Ovary (tissue), 3 donors: ENCODE measurements at regions not wholly inside any gene's neighbourhood (a gene's known extent, or its start where the extent isn't known, plus 50 kb on each side); places are given as distances from the start of the nearest gene placed in this dataset.

ENCODE experiments used
- POLR2A ChIP-seq: fragments of 450-650 bp; IDR thresholded peaks from one replicate; pipeline ENCODE4 v1.6.1; 2017; ENCODE audit warnings: antibody characterized with exemption, mild to moderate bottlenecking, moderate library complexity
- TF ChIP-seq, protein P1 (sequence below), 3 donors: fragments of 450-650 bp in 2 of 3; fragments of 200-600 bp in 1 of 3; IDR thresholded peaks; one replicate each; pipeline versions ENCODE4 v1.5.1 to v1.8.0; 2016 to 2022; ENCODE audit warnings: antibody characterized with exemption in 3 of 3, mild to moderate bottlenecking in 1 of 3
- donor health status: DM: no; HTN: no; CAD: no.

DNA sequence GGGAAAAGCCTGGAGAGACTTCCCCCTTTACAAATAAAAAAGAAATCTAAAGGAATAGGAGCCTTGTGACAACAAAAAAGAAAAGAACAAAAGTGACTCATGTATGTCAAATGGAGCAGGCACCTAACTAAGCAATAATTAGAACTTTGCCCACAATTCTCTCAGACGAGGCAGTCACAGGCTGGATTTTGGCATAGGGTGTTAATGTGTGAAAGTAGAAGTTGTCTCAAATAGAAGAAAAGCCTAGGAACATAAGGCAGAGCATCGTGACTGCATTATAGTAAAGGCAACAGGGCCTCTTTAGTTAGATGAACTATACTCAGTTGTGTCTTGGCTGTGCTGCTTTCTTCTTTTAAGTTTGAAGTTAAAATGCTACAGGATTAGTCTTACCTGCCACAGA is 219.9 kb upstream of the TMEM161B start:
- TF ChIP-seq, protein P1, sequence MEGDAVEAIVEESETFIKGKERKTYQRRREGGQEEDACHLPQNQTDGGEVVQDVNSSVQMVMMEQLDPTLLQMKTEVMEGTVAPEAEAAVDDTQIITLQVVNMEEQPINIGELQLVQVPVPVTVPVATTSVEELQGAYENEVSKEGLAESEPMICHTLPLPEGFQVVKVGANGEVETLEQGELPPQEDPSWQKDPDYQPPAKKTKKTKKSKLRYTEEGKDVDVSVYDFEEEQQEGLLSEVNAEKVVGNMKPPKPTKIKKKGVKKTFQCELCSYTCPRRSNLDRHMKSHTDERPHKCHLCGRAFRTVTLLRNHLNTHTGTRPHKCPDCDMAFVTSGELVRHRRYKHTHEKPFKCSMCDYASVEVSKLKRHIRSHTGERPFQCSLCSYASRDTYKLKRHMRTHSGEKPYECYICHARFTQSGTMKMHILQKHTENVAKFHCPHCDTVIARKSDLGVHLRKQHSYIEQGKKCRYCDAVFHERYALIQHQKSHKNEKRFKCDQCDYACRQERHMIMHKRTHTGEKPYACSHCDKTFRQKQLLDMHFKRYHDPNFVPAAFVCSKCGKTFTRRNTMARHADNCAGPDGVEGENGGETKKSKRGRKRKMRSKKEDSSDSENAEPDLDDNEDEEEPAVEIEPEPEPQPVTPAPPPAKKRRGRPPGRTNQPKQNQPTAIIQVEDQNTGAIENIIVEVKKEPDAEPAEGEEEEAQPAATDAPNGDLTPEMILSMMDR (IDR thresholded peaks at IDR 0.05), result no peak
- no peak for TF ChIP-seq POLR2A
